ENCODE measurements at regions not wholly inside any gene's neighbourhood (a gene's known extent, or its start where the extent isn't known, plus 50 kb on each side); places are given as distances from the start of the nearest gene placed in this dataset.

DNA sequence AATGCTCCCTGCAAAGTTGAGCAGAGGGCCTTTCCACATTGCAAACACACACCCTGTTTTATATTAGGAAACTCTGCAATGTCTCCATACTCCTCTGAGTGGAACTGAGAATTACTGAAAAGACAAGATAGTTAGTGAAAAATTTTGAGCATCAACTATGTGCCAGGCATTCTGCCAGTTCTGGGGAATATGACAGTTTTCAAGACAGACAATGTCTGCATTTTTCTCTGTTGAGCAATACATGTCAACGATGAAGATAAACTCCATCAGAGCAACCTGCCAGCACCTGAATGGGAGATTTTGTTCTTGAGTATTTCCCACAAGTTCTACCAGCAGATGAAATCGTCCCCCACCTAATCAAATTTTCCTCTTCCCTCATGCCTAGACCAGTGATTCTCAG is 203.4 kb upstream of the BMPER start:
- DNase-seq: no peak

GRCh38 chr7:33702514-33703054 is 202.8 kb upstream of the BMPER start:
- DNase-seq: no peak

DNA sequence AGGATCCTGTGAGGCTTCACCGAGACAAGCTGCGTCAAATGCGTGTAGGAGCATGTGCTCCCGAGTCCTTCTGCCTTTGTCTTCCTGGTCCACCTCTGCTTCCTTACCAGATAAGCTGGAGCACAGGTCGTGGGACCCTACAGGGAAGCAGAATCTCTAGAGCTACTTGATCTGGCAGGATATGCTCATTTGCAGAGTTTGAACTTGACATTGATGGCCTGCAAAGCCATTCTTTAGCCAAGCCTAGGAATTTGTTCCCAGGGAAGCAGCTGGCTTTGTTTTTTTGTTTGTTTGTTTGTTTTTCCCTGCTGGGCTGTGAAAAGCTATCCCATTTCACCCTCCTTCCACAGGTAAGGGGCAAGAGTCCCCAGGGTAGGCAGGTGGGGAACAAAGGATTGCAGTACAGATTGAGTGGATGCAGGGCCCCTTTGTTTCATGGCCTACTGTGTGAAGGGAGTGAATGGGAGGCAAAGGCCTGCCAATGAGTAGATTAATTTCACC is 200.0 kb upstream of the BMPER start:
- no peak for DNase-seq

GRCh38 chr7:33706186-33706585 is 199.2 kb upstream of the BMPER start:
- no peak for DNase-seq

DNA sequence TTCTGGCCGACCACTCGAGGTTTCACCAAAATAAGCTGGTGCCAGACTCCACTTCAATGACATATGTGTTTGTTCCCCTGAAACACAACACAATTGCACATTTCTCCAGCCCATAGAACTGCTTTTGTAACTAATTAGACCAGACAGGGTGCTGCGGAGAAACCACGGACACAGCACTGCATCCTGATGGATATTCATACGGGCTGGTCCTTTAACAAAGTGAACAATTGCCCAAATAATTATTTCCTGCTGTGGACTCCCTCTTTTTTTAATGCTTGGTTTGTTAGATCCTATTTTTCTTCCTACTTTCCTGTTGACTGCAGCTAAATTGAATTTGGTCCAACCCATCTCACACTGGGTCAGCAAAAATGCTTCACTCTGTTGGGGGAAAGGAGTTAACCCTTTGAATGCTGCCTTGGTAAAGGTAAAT is 198.6 kb upstream of the BMPER start:
- no peak for DNase-seq

- no peak for DNase-seq
Measured at GRCh38 chr7:33707427-33707826, 197.9 kb upstream of the BMPER start.

DNA sequence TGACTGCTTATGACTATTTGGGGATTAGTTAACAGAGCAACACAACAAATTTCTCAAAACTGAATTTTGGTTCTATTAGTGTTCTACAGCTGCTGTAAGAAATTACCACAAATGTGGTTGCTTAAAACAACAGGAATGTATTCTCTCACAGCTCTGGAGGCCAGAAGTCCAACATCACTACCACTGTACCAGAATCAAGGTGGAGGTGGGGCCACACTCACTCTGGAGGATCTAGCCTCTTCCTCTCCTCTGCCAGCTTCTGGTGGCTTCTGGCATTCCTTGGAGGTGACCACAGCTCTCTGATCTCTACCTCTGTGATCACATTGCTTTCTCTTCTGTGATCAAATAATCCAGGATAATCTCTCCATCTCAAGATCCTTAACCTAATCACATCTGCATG is 194.7 kb upstream of the BMPER start:
- peak; percentile 27 for DNase-seq

GRCh38 chr7:33711231-33712019 is 193.9 kb upstream of the BMPER start:
- no peak for DNase-seq

DNA sequence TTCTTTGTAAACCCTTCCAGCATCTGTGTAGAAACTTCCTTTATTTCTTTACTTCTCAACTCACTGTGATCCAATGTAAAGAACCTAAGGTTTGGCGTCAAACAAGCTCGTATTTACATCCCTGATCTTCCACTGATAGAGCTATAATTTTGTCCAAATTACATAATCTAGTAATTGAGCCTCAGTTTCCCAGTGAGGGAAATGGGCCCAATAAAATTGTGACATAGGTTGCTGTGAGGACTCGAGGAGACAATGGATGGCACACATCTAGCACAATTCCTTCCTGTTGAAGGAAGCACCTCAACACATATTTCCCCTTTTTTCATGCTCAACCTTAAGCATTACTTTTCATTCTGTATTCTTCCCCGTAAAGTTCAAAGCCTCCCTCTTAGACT is 193.3 kb upstream of the BMPER start:
- no peak for DNase-seq

- DNase-seq: no peak
Measured at GRCh38 chr7:33714208-33714607, 191.1 kb upstream of the BMPER start.

DNA sequence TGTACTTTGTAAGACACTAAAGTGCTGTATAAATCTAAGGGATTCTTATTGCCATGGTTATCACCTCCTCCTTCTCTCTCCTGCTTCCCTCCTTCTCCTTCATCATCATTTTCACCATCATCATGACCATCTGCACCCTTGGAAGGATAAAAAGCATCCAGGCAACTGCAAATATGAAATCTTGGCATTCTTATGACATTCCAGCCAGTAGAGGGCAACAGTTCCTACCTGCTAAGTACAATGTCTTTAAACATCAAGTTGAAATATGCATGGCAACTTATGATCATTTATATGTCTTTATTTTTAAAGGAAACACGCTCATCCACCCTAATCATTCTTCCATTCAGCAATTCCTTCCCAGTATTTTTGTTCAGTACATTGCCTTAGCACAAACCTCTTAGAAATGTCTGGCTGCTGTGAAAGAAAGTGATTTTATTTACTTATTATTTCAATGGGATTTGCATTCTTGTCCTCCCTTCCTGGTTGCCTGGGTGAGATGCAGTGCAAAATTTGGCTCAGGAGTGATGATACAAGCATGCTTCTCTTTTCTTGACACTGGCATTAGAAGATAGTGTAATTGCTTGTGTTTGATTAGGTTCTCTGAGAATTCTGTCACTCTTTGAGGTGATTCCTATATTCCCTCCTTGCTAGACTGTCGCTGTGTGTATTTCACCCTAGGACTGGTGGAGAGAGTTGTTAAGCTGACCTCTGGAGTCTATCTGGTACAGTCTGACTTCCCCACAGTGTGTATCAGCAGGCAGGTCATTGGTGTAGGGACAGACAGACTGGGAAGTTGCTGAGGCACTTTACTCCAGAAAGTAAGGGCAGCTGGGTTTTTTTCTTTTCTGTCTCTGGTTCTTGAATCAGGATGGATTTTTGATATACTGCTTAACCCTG is 188.5 kb upstream of the BMPER start:
- peak; percentile 63 for DNase-seq

GRCh38 chr7:33719059-33719581 is 186.2 kb upstream of the BMPER start:
- no peak for DNase-seq

DNA sequence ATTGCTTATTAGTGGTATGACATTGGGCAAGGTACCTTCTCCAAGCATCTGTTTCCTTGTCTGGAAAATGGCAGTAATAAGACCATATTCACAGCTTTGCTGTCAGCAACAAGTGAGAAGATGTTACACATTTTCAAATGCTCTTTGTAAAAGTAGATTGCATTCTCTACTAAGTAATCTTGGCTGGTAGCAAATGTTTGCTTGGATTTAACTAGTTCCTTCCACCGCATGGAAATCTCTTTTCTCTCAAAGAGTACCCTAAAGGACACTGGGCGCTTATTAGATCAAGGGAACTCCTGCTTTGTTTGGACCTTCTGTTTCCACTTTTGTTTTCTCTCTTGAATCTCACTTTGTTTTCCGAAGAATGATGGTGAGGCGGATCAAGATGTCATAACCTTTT is 185.2 kb upstream of the BMPER start:
- DNase-seq: no peak

DNA sequence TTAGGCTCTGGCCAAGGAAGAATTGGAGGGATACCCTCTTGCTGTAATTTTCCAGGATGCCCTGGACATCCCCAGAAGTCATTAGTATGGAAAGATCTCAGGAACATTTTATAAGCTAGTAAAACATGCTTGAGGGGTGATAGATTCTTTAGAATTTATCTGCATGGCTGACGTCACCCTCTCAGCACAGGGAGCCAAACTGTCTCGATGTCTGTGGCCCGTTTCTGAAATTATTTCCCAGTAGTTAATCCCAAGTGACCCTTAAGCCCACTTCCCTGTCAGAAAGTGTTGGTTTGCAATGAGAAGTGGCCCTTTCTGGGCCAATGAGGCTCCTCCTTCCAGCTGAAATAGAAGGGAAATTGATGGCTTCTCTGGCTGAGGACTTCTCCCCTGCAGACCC is 184.5 kb upstream of the BMPER start:
- no peak for DNase-seq

DNA sequence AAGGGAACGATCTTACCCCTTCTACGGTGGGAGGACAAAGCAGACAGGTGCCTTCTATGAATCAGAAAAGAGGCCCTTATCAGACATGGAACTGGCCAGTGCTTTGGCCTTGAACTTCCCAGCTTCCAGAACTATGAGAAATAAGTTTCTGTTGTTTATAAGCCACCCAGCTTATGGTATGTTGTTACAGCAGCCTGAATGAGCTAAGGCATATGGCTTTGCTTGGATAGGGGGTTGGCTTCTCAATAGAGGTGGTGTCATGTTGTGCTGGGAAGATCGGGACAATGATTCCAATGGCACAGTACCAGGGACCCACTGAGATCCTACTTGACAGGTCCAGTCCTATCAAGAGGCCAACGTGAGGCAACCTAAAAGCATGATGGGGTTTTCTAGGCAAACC is 183.4 kb upstream of the BMPER start:
- DNase-seq: no peak

DNA sequence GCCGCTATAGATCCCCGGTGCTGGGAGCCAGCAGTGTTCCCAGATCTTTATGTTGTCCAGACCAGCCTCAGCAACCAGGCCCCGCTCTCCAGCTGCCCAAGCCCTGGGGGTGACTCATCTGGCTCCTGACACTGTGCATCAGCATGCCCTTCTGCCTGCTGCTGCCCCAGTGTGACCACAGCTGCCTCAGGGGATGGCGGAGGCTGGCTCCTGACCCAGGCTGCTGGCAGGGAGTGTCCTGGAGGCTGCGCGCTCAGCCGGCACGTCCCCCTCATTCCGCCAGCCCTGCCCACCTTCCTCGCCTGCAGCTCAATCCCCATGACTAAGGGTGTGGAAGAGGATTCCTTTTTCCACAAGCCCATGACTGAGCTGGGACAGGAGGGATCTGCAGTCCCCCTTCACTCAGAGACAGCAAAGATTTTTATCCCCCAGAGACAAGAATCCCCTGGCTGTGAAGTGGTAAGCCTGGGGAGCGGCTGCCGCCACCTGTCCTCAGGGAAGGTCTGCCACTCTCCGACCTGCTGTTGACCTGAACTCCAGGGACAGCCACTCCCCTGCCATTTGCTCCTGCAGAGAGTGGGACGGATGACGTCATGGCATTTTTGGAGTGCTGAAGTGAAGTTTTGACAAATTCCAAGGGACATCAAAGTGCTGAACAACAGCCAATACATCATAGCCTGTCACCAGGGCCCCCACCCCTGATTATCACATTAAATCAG is 182.8 kb upstream of the BMPER start:
- DNase-seq: peak; percentile 93

GRCh38 chr7:33724201-33724600 is 181.1 kb upstream of the BMPER start:
- no peak for DNase-seq

GRCh38 chr7:33725111-33726025 is 180.0 kb upstream of the BMPER start:
- DNase-seq: no peak

- no peak for DNase-seq
Measured at GRCh38 chr7:33726582-33726981, 178.8 kb upstream of the BMPER start.

DNA sequence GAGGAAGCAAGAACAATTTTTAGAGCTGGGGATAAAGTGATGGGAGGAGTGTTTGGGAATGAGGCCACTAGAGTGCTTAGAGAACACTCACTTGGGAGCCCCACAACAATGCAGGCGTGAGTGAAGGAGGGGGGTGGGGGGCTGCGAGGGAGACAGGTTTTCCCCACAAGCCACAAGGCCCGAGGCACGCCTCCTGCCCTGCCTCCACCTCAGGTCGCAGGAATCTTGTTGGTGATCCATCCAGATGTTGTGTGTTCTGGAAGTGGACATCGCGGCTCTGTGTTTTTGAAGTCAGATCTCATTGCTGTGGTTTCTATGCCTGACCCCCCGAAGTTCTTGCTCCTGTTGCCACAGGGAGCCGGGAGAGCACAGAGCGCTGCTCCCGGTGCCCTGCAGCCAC is 178.0 kb upstream of the BMPER start:
- no peak for DNase-seq

DNA sequence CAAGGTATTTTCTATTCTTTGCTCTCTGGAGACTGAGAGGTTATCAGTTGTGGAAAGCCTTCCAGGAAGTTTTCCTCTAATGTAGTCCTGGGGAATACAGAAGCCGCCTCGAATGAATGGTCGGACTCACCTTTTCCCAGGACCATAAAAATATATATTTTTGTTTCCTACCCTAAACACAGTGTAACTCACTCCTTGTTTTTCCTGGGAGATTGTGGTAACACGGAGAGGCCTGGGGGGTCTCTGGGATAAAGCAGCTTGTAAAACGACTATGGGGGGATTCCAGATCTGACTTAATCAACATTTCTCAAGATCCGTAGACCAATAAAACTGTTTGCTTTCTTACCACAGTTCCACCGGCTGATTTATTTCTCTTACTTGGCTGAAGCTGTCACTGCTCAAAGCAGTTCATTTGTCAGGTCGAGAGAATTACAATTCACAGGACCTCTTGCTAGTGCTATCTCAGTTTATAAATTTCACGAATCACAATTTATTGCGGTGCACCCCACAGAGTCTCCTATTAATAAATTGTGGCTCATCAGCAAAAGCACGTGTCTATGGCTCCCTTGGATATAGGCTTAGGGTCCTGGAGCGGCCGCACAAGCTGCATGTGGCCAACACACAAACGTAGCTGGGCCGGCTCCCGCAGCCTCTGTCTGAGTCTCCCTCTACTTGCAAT is 176.3 kb upstream of the BMPER start:
- no peak for DNase-seq
